A549 (cell line): ENCODE measurements at regions not wholly inside any gene's neighbourhood (a gene's known extent, or its start where the extent isn't known, plus 50 kb on each side); places are given as distances from the start of the nearest gene placed in this dataset.

Experiments used
- ATAC-seq, 2 experiments: fragments of 200-7000 bp in 1 of 2; fragments of >200 bp in 1 of 2; cut with Nextera tagmentation in 1 of 2; cut with Tn5 transposase in 1 of 2; 3 replicates each; pipeline versions ENCODE4 v1.8.0 to v1.9.1; 2018 to 2020; ENCODE audit warnings: mild to moderate bottlenecking in 1 of 2, moderate library complexity in 1 of 2
- CTCF ChIA-PET: fragments of 300-600 bp; sonication (Branson Sonifier 250); formaldehyde crosslinking; extraction: SDS; loops from one replicate; lab custom pipeline; 2021; ENCODE audit warnings: antibody characterized with exemption, inconsistent platforms; lab: Yijun Ruan, JAX
- POLR2A ChIA-PET: fragments of 350-600 bp; formaldehyde crosslinking; extraction: SDS; loops from one replicate; lab custom pipeline; 2021; ENCODE audit warnings: antibody characterized with exemption, inconsistent platforms; lab: Yijun Ruan, JAX
- DNase-seq, 2 experiments: peaks; one replicate each; pipeline versions ENCODE4 v3.0.0 to v3.0.0-alpha.2; 2011 to 2016; ENCODE audit warnings: low read depth in 1 of 2, low spot score in 1 of 2
- FAIRE-seq: peaks from 2 replicates; lab custom pipeline; 2011; peaks lifted over from hg19 to GRCh38; lab: Jason Lieb, UNC
- H3K27ac ChIP-seq, 2 experiments: fragments of >200 bp; sonication (Bioruptor Twin); formaldehyde crosslinking; 3 replicates each; pipeline ENCODE4 v1.5.1; 2016 to 2017
- H3K4me1 ChIP-seq: fragments of >200 bp; sonication (Bioruptor Twin); formaldehyde crosslinking; 3 replicates; pipeline ENCODE4 v1.6.1; 2016
- H3K4me2 ChIP-seq: fragments of >200 bp; sonication (Bioruptor Twin); formaldehyde crosslinking; 3 replicates; pipeline ENCODE4 v1.6.1; 2016
- H3K4me3 ChIP-seq: fragments of >200 bp; sonication (Bioruptor Twin); formaldehyde crosslinking; 3 replicates; pipeline ENCODE4 v1.5.1; 2016
- H3K9me3 ChIP-seq: fragments of >200 bp; sonication (Bioruptor Twin); formaldehyde crosslinking; 3 replicates; pipeline ENCODE4 v1.6.1; 2016
- BCL3 ChIP-seq: fragments of >200 bp; sonication (Bioruptor Twin); formaldehyde crosslinking; IDR thresholded peaks from 3 replicates; pipeline ENCODE4 v1.6.1; 2016
- BHLHE40 ChIP-seq: IDR thresholded peaks from 2 replicates; pipeline ENCODE4 v1.6.1; 2012; ENCODE audit warnings: low read depth, low read length, inconsistent platforms
- CHD2 ChIP-seq: fragments of 150-350 bp; IDR thresholded peaks from 2 replicates; pipeline ENCODE4 v1.6.1; 2014; ENCODE audit warnings: low read length; ENCODE audit not compliant: partially characterized antibody
- FOSB ChIP-seq: fragments of 250-450 bp; sonication (Bioruptor Pico); IDR thresholded peaks from 2 replicates; pipeline ENCODE4 v1.5.0; 2020; ENCODE audit warnings: mild to moderate bottlenecking, moderate library complexity
- FOSL2 ChIP-seq, 2 experiments: fragments of 450-650 bp in 1 of 2; fragments of >200 bp in 1 of 2; sonication (Bioruptor Twin) in 1 of 2; formaldehyde crosslinking; IDR thresholded peaks; 2 replicates each; pipeline versions ENCODE4 v1.5.0 to v1.6.1; 2016 to 2020; ENCODE audit warnings: mild to moderate bottlenecking in 1 of 2, moderate library complexity in 1 of 2
- HDAC2 ChIP-seq: fragments of 200-600 bp; sonication (generic); IDR thresholded peaks from 2 replicates; pipeline ENCODE4 v1.6.1; 2016
- HEYL ChIP-seq: fragments of 250-450 bp; sonication (Bioruptor Pico); IDR thresholded peaks from 2 replicates; pipeline ENCODE4 v1.8.0; 2021; ENCODE audit warnings: mild to moderate bottlenecking, moderate library complexity
- HOXA7 ChIP-seq: fragments of 250-450 bp; sonication (Bioruptor Pico); IDR thresholded peaks from 2 replicates; pipeline ENCODE4 v1.5.0; 2020; ENCODE audit warnings: mild to moderate bottlenecking, moderate library complexity
- HOXB5 ChIP-seq: fragments of 250-450 bp; sonication (Bioruptor Pico); IDR thresholded peaks from 2 replicates; pipeline ENCODE4 v1.5.0; 2020; ENCODE audit warnings: mild to moderate bottlenecking, moderate library complexity
- JUN ChIP-seq, 2 experiments: fragments of >200 bp; sonication (Bioruptor Twin); formaldehyde crosslinking; IDR thresholded peaks; 2 replicates in 1 of 2; 3 replicates in 1 of 2; pipeline ENCODE4 v1.6.1; 2016 to 2017
- JUNB ChIP-seq: fragments of >200 bp; sonication (Bioruptor Twin); formaldehyde crosslinking; IDR thresholded peaks from 2 replicates; pipeline ENCODE4 v1.6.1; 2016
- KDM1A ChIP-seq: fragments of 200-600 bp; sonication (generic); IDR thresholded peaks from 2 replicates; pipeline ENCODE4 v1.6.1; 2016; ENCODE audit warnings: low read depth, mild to moderate bottlenecking
- MAZ ChIP-seq: fragments of 150-350 bp; IDR thresholded peaks from 2 replicates; pipeline ENCODE4 v1.6.1; 2014; ENCODE audit warnings: antibody characterized with exemption, low read depth, low read length, borderline replicate concordance
- MYC ChIP-seq: IDR thresholded peaks from 2 replicates; pipeline ENCODE4 v1.6.1; 2012; ENCODE audit warnings: mild to moderate bottlenecking, inconsistent platforms, low read length, improper control_type of control experiment, borderline replicate concordance
- PHF8 ChIP-seq: fragments of 200-600 bp; sonication (generic); IDR thresholded peaks from 2 replicates; pipeline ENCODE4 v1.6.1; 2016; ENCODE audit warnings: low read depth, mild to moderate bottlenecking, antibody characterized with exemption, moderate library complexity, borderline replicate concordance
- RFX5 ChIP-seq: fragments of 450-650 bp; IDR thresholded peaks from 2 replicates; pipeline ENCODE4 v1.7.1; 2014; ENCODE audit warnings: antibody characterized with exemption, mild to moderate bottlenecking, moderate library complexity
- RNF2 ChIP-seq: fragments of 200-600 bp; sonication (generic); IDR thresholded peaks from 2 replicates; pipeline ENCODE4 v1.6.1; 2016; ENCODE audit warnings: low read depth, mild to moderate bottlenecking, antibody characterized with exemption, moderate library complexity, borderline replicate concordance
- SMC3 ChIP-seq: fragments of >200 bp; sonication (Bioruptor Twin); formaldehyde crosslinking; IDR thresholded peaks from 3 replicates; pipeline ENCODE4 v1.6.1; 2018; ENCODE audit warnings: inconsistent platforms
- TFCP2L1 ChIP-seq: fragments of 250-450 bp; sonication (Bioruptor Pico); IDR thresholded peaks from 2 replicates; pipeline ENCODE4 v1.5.0; 2021; ENCODE audit warnings: mild to moderate bottlenecking
- ZC3H11A ChIP-seq: fragments of 450-650 bp; IDR thresholded peaks from 2 replicates; pipeline ENCODE4 v1.6.1; 2014; ENCODE audit warnings: antibody characterized with exemption, mild to moderate bottlenecking
- WGBS: methylation state at CpG from one replicate; pipeline ENCODE4 v1.1.6; 2017; ENCODE audit errors: missing lambda C conversion rate; 5-methylcytosine and 5-hydroxymethylcytosine counted together
- TF ChIP-seq, protein P1 (sequence below): fragments of 450-650 bp; IDR thresholded peaks from 2 replicates; pipeline ENCODE4 v1.6.1; 2014; ENCODE audit warnings: antibody characterized with exemption
- TF ChIP-seq, protein P2 (sequence below): IDR thresholded peaks from 2 replicates; pipeline ENCODE4 v1.6.1; 2012; ENCODE audit warnings: low read depth, borderline replicate concordance
- TF ChIP-seq, protein P3 (sequence below): fragments of 250-450 bp; sonication (Bioruptor Pico); IDR thresholded peaks from 2 replicates; pipeline ENCODE4 v1.5.0; 2020; ENCODE audit warnings: low read depth, mild to moderate bottlenecking, moderate library complexity

- TF ChIP-seq PHF8 (no peak), HDAC2 (no peak), RNF2 (no peak), JUN (IDR thresholded peaks at IDR 0.05) (no peak)
- TF ChIP-seq, protein P1, sequence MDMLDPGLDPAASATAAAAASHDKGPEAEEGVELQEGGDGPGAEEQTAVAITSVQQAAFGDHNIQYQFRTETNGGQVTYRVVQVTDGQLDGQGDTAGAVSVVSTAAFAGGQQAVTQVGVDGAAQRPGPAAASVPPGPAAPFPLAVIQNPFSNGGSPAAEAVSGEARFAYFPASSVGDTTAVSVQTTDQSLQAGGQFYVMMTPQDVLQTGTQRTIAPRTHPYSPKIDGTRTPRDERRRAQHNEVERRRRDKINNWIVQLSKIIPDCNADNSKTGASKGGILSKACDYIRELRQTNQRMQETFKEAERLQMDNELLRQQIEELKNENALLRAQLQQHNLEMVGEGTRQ, result no peak
- TF ChIP-seq, protein P2, sequence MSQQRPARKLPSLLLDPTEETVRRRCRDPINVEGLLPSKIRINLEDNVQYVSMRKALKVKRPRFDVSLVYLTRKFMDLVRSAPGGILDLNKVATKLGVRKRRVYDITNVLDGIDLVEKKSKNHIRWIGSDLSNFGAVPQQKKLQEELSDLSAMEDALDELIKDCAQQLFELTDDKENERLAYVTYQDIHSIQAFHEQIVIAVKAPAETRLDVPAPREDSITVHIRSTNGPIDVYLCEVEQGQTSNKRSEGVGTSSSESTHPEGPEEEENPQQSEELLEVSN, result no peak
- TF ChIP-seq, all 56 proteins: peak for 0
- no peak for FAIRE-seq
Measured at GRCh38 chr3:78143000-78143399, 1103.1 kb downstream of the ROBO2 start.

GRCh38 chr3:78148986-78149717 is 1109.3 kb downstream of the ROBO2 start:
- H3K4me2 ChIP-seq, result no peak overlapping the region
- H3K27ac ChIP-seq, result no peak overlapping the region
- no peak overlapping the region for H3K4me3 ChIP-seq
- DNase-seq, result no peak
- no peak for FAIRE-seq
- ChIA-PET POLR2A (no interaction called here), CTCF (interaction anchor here (0.8 kb wide), 1 partner anchor 497 kb away, joined by 3 read pairs; no protein-coding TSS in a partner anchor)
- 13% methylated on average over 2 of the region's 2 CpGs for WGBS
- ATAC-seq, result no peak
- TF ChIP-seq BHLHE40 (no peak), FOSB (CRISPR knock-in tag) (no peak), HOXA7 (CRISPR knock-in tag) (no peak), BCL3 (no peak), HDAC2 (no peak), FOSL2 (IDR thresholded peaks at IDR 0.05) (no peak), FOSL2 (CRISPR knock-in tag; IDR thresholded peaks at IDR 0.05) (no peak), MYC (no peak), KDM1A (no peak), RFX5 (no peak), JUNB (no peak), CHD2 (no peak), HEYL (no peak), SMC3 (no peak), TFCP2L1 (CRISPR knock-in tag) (no peak), HOXB5 (no peak), MAZ (no peak), ZC3H11A (no peak)
- TF ChIP-seq, protein P2, result no peak
- TF ChIP-seq, protein P3, sequence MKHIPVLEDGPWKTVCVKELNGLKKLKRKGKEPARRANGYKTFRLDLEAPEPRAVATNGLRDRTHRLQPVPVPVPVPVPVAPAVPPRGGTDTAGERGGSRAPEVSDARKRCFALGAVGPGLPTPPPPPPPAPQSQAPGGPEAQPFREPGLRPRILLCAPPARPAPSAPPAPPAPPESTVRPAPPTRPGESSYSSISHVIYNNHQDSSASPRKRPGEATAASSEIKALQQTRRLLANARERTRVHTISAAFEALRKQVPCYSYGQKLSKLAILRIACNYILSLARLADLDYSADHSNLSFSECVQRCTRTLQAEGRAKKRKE (CRISPR knock-in tag), result no peak
- H3K4me1 ChIP-seq, result no peaks in the 10 kb centered on the region
- no peaks in the 10 kb centered on the region for H3K9me3 ChIP-seq

More at GRCh38 chr3:78143000-78143399, 1103.1 kb downstream of the ROBO2 start:
- no peaks in the 10 kb centered on the region for H3K9me3 ChIP-seq
- ChIA-PET POLR2A (no interaction called here), CTCF (interaction anchor here (1.5 kb wide), 1 partner anchor 12 kb away, joined by 5 read pairs; no protein-coding TSS in a partner anchor)
- H3K4me3 ChIP-seq, result no peak overlapping the region
- 3% methylated on average over 1 of the region's 1 CpG for WGBS
- no peaks in the 10 kb centered on the region for H3K4me1 ChIP-seq
- no peak overlapping the region for H3K27ac ChIP-seq
- H3K4me2 ChIP-seq, result no peak overlapping the region
- no peak for ATAC-seq
- no peak for DNase-seq
